ENCODE measurements at regions not wholly inside any gene's neighbourhood (a gene's known extent, or its start where the extent isn't known, plus 50 kb on each side); places are given as distances from the start of the nearest gene placed in this dataset.
"Not testable (repeated sequence)": the region's sequence is repeated elsewhere in the genome, so short reads cannot be mapped to it uniquely, and the experiment has no call there.

- DNase-seq = no peak
Measured at GRCh38 chr14:34171431-34172172, 220.7 kb upstream of the EGLN3 start.

- no peak for DNase-seq
Measured at GRCh38 chr14:34170882-34171281, 220.0 kb upstream of the EGLN3 start.

- DNase-seq = no peak
Measured at GRCh38 chr14:34169561-34169960, 218.7 kb upstream of the EGLN3 start.

GRCh38 chr14:34168656-34169055 lies 217.8 kb upstream of the EGLN3 start:
- DNase-seq = no peak

- DNase-seq = no peak
Measured at GRCh38 chr14:34165847-34166350, 215.0 kb upstream of the EGLN3 start.

- no peak for DNase-seq
Measured at GRCh38 chr14:34164162-34164864, 213.4 kb upstream of the EGLN3 start.

- DNase-seq = no peak
Measured at GRCh38 chr14:34161351-34162082, 210.6 kb upstream of the EGLN3 start.

- DNase-seq = no peak
Measured at GRCh38 chr14:34160619-34161018, 209.7 kb upstream of the EGLN3 start.

- DNase-seq = no peak
Measured at GRCh38 chr14:34157651-34158050, 206.8 kb upstream of the EGLN3 start.

- no peak for DNase-seq
Measured at GRCh38 chr14:34147461-34147860, 196.6 kb upstream of the EGLN3 start.

GRCh38 chr14:34140127-34140526 lies 189.3 kb upstream of the EGLN3 start:
- DNase-seq = not testable (repeated sequence)

GRCh38 chr14:34139160-34140121 lies 188.6 kb upstream of the EGLN3 start:
- DNase-seq = not testable (repeated sequence)

- DNase-seq = no peak
Measured at GRCh38 chr14:34138175-34138574, 187.3 kb upstream of the EGLN3 start.

- DNase-seq = no peak
Measured at GRCh38 chr14:34137001-34137745, 186.3 kb upstream of the EGLN3 start.

- DNase-seq = no peak
Measured at GRCh38 chr14:34135492-34135891, 184.6 kb upstream of the EGLN3 start.

GRCh38 chr14:34134484-34134883 lies 183.6 kb upstream of the EGLN3 start:
- no peak for DNase-seq

GRCh38 chr14:34129927-34130552 lies 179.2 kb upstream of the EGLN3 start:
- DNase-seq = no peak

- DNase-seq = no peak
Measured at GRCh38 chr14:34128665-34129064, 177.8 kb upstream of the EGLN3 start.

- no peak for DNase-seq
Measured at GRCh38 chr14:34126586-34126985, 175.7 kb upstream of the EGLN3 start.

- no peak for DNase-seq
Measured at GRCh38 chr14:34124585-34124984, 173.7 kb upstream of the EGLN3 start.

- no peak for DNase-seq
Measured at GRCh38 chr14:34122650-34123049, 171.8 kb upstream of the EGLN3 start.

Data from CD4-positive, alpha-beta T cell treated with Interleukin-4 for 4 hours (primary cell).